Aorta (tissue), 5 donors: ENCODE measurements at regions not wholly inside any gene's neighbourhood (a gene's known extent, or its start where the extent isn't known, plus 50 kb on each side); places are given as distances from the start of the nearest gene placed in this dataset.

Experiments
- ATAC-seq: fragments of 200-7000 bp; cut with Tn5 transposase; one replicate; pipeline ENCODE4 v1.9.1; 2022; ENCODE audit warnings: moderate library complexity; ENCODE audit not compliant: low FRiP score
- DNase-seq, 2 donors: peaks; one replicate each; pipeline ENCODE4 v3.0.0-alpha.2; 2020
- H3K27ac ChIP-seq, 2 donors: one replicate each; pipeline ENCODE4 v1.5.1; 2013; ENCODE audit warnings: low read length in 2 of 2, mild to moderate bottlenecking in 2 of 2, moderate library complexity in 2 of 2, control low read depth in 1 of 2, inconsistent platforms in 1 of 2, low read depth in 1 of 2
- H3K27me3 ChIP-seq, 2 donors: one replicate each; pipeline ENCODE4 v1.6.1; 2013; ENCODE audit warnings: control low read depth in 1 of 2, low read length in 1 of 2, mild to moderate bottlenecking in 1 of 2, moderate library complexity in 1 of 2; ENCODE audit not compliant: insufficient read depth in 2 of 2, control insufficient read depth in 1 of 2
- H3K36me3 ChIP-seq, 2 donors: one replicate each; pipeline ENCODE4 v1.6.1; 2013; ENCODE audit warnings: control low read depth in 1 of 2, low read length in 1 of 2, mild to moderate bottlenecking in 1 of 2; ENCODE audit not compliant: insufficient read depth in 2 of 2, control insufficient read depth in 1 of 2
- H3K4me1 ChIP-seq, 2 donors: one replicate each; pipeline ENCODE4 v1.6.1; 2013; ENCODE audit warnings: low read length in 2 of 2, control low read depth in 1 of 2, mild to moderate bottlenecking in 1 of 2, moderate library complexity in 1 of 2; ENCODE audit not compliant: insufficient read depth in 2 of 2, control insufficient read depth in 1 of 2
- H3K4me3 ChIP-seq, 2 donors: one replicate each; pipeline ENCODE4 v1.5.1; 2013; ENCODE audit warnings: low read length in 2 of 2, control low read depth in 1 of 2, mild to moderate bottlenecking in 1 of 2
- H3K9me3 ChIP-seq: one replicate; pipeline ENCODE4 v1.6.1; 2013; ENCODE audit warnings: mild to moderate bottlenecking, low read length; ENCODE audit not compliant: control insufficient read depth
- WGBS, 2 donors: extraction: QIAGEN DNeasy Blood & Tissue Kit; methylation state at CpG; one replicate each; pipeline ENCODE4 v1.1.7; 2013; 5-methylcytosine and 5-hydroxymethylcytosine counted together
- intact Hi-C, 2 donors: fragments of 100-400 bp; cut with DNase I; formaldehyde crosslinking; loops; one replicate each; pipeline versions ENCODE4 v1.14.2 to v1.15.0; 2022
- donor health status: healthy with polysubstance abuse.
- donor health status: Bipolar disorder and iron deficiency.
- donor health status: DM: no; HTN: no; CAD: no.
- donor health status: DM: no; HTN: no; CAD: no.
- donor health status: DM: yes; HTN: yes; CAD: no.

GRCh38 chr15:31870328-31871165, 159.8 kb upstream of the CHRNA7 start, which contains the start of gene OTUD7A:
OTUD7A (minus strand) TSS chr15:31870673.
- Histone ChIP-seq H3K4me1 (no peaks in the 10 kb centered on the region), H3K4me3 (peak within 1 kb of the TSS; percentile 94 to 97), H3K27ac (no peak within 1 kb of the TSS), H3K36me3 (no peaks in the 10 kb centered on the region), H3K27me3 (no peaks in the 10 kb centered on the region), H3K9me3 (no peaks in the 10 kb centered on the region)
- WGBS, 2 donors, result 0 to 1% methylated on average over 34 to 122 of the region's 122 CpGs
- ATAC-seq, result peak; percentile 96
- intact Hi-C loops, result no loop called here
- DNase-seq, result peak; percentile 88 to 91

DNA sequence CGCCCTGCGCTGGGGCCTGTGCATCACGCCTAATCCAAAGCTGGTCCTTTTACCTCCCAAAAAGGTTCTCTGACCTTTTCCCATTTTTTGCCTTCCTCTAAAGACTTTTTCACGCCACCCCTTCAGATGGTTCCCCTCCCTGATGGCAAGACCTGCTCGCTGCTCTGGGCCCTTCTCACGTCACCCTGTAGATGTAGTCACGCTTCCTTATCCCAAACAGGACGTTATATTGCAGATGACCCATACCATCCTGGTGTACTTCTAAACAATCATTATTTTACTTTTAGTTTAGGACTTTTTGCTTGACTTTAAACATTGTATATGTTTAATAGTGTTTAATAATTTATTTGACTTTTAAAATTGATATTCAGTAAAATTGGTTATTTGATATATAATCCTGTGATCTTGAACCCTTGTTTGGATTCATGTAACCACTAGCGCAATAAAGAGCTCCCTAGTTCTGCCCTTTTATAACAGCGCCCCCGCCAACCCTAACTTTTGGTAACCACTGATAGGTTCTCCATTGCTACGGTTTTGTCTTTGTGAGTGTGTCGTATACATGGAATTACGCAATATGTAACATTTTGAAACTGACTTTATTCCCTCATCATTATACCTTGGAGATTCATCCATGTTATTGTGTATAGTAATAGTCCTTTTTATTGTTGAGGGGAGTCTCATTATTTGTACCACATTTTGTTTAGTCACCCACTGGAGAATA, 159.0 kb upstream of the CHRNA7 start:
- intact Hi-C loops, result no loop called here
- no peaks in the 10 kb centered on the region for H3K9me3 ChIP-seq
- no peaks in the 10 kb centered on the region for H3K27me3 ChIP-seq
- no peaks in the 10 kb centered on the region for H3K36me3 ChIP-seq
- ATAC-seq (peak; percentile 24), DNase-seq (no peak)
- H3K4me1 ChIP-seq, result no peaks in the 10 kb centered on the region
- no peak overlapping the region for H3K27ac ChIP-seq
- H3K4me3 ChIP-seq, result peak overlapping the region; percentile 94 to 97
- WGBS, 2 donors, result 44 to 47% methylated on average over 14 of the region's 14 CpGs

GRCh38 chr15:31871887-31872281, 158.4 kb upstream of the CHRNA7 start:
- H3K9me3 ChIP-seq, result no peaks in the 10 kb centered on the region
- intact Hi-C loops, result no loop called here
- DNase-seq, result no peak
- H3K4me1 ChIP-seq, result no peaks in the 10 kb centered on the region
- no peak overlapping the region for H3K4me3 ChIP-seq
- no peak for ATAC-seq
- H3K36me3 ChIP-seq, result no peaks in the 10 kb centered on the region
- H3K27ac ChIP-seq, result no peak overlapping the region
- H3K27me3 ChIP-seq, result no peaks in the 10 kb centered on the region
- 89 to 91% methylated on average over 6 of the region's 6 CpGs for WGBS, 2 donors

DNA sequence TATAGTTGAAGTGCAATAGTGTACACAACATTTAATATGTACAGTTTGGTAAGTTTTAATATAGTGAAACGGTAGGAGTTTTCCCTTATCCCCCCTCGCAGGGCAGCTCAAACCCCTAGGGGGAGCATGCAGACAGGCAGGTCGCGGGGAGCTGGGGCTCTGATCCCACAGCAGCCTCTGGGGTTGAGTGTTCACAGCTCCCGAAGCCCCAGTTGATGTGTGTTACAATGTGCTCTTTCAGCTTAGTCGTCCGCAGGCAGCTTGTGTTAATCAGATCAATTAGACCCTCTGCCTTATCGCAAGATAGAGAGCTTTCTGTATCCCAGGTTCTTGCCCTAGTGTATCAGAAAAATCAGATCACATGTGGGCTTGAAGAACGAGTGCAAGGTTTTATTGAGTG, 143.1 kb upstream of the CHRNA7 start:
- Histone ChIP-seq H3K4me3 (no peak overlapping the region), H3K4me1 (no peaks in the 10 kb centered on the region), H3K9me3 (peaks cover under 1% of the 10 kb centered on the region), H3K27ac (no peak overlapping the region), H3K36me3 (no peaks in the 10 kb centered on the region), H3K27me3 (no peaks in the 10 kb centered on the region)
- DNase-seq (no peak), ATAC-seq (no peak)
- intact Hi-C loops, result no loop called here
- WGBS, 2 donors, result 7 to 10% methylated on average over 9 of the region's 9 CpGs

DNA sequence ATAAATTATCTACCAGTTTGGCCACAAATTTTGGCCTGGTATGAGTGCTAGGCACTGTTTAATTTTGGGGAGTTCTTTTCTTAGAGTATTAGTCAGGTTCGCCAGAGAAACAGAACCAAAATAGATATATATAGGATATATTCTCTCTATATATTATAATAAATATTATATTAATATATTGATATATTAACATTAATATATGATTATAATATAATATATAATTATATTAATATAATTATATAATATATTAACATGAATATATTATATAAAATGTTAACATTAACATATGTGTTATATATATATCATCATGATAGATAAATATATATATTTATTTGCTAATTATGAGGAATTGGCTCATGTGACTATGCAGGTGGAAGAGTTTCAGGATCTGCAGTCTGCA, 137.8 kb upstream of the CHRNA7 start:
- Histone ChIP-seq H3K27me3 (no peaks in the 10 kb centered on the region), H3K9me3 (no peaks in the 10 kb centered on the region), H3K4me3 (no peak overlapping the region), H3K36me3 (no peaks in the 10 kb centered on the region), H3K4me1 (no peaks in the 10 kb centered on the region), H3K27ac (no peak overlapping the region)
- 93 to 97% methylated on average over 1 of the region's 1 CpG for WGBS, 2 donors
- ATAC-seq, result no peak
- intact Hi-C loops, result no loop called here
- no peak for DNase-seq

- no peak for ATAC-seq
- intact Hi-C loops, result no loop called here
- Histone ChIP-seq H3K27me3 (no peaks in the 10 kb centered on the region), H3K9me3 (no peaks in the 10 kb centered on the region), H3K4me1 (no peaks in the 10 kb centered on the region), H3K4me3 (no peak overlapping the region), H3K36me3 (no peaks in the 10 kb centered on the region), H3K27ac (no peak overlapping the region)
- 84 to 91% methylated on average over 6 of the region's 6 CpGs for WGBS, 2 donors
- DNase-seq, result no peak
Observed at GRCh38 chr15:31893780-31894179, 136.5 kb upstream of the CHRNA7 start.

DNA sequence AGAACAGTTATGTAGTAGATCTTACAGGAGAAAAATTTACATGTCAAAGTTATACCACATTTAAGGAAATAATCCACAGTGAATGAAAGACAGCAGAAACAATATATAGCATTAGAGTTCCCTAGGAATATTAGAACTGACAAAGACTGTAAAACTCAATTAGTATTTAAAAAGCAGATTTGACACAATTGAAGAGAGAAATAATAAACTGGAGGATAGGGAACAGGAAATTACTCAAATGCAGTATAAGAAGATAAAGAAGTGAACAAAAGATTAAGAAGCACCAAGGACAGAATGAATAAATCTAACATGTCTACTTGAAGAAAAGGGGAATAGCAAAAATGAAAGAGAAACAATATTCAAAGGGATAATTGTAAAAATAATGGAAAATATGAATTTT, 132.6 kb upstream of the CHRNA7 start:
- intact Hi-C loops, result no loop called here
- no peaks in the 10 kb centered on the region for H3K36me3 ChIP-seq
- peaks cover 1% of the 10 kb centered on the region for H3K9me3 ChIP-seq
- H3K27ac ChIP-seq, result no peak overlapping the region
- H3K4me3 ChIP-seq, result no peak overlapping the region
- no peaks in the 10 kb centered on the region for H3K27me3 ChIP-seq
- DNase-seq (no peak), ATAC-seq (no peak)
- no peaks in the 10 kb centered on the region for H3K4me1 ChIP-seq

DNA sequence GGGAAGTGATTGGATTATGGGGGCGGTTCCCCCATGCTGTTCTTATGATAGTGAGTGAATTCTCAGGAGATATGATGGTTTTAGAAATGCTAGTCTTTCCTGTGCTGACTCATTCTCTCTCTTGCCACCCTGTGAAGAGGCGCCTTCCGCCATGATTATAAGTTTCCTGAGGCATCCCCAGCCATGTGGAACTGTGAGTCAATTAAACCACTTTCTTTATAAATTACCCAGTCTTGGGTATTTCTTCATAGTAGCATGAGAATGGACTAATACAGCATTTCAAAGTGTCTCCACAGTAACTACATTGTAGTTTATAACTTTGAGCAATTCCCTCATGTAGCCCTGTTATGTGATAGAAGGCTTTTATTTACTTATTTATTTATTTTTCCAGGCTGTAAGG, 128.8 kb upstream of the CHRNA7 start:
- Histone ChIP-seq H3K4me3 (no peak overlapping the region), H3K9me3 (peaks cover 1% of the 10 kb centered on the region), H3K4me1 (no peaks in the 10 kb centered on the region), H3K27me3 (peaks cover 0 to 2% of the 10 kb centered on the region in 2 donors), H3K36me3 (no peaks in the 10 kb centered on the region), H3K27ac (no peak overlapping the region)
- no peak for ATAC-seq
- no peak for DNase-seq
- 84 to 86% methylated on average over 3 of the region's 3 CpGs for WGBS, 2 donors
- intact Hi-C loops, result no loop called here

DNA sequence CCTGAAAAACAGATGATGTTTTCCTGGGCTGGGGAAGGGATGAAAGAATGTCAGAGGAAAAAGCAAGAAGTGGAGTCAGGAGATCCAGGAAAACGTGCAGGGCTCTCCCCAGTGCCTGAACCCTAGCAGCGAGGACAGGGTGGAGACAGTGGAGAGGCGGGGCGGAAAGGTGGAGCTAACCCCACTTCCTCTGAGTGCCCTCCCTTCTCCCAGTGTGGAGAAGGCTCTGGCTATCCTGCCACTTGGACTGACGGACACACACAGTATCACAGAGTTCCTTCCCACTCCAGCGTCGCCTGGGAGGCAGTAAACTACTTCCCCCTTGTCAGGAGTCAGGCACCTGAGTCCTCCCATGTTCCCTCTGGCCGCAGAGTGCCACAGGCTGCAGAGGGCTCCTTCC, 125.3 kb upstream of the CHRNA7 start:
- H3K4me3 ChIP-seq, result no peak overlapping the region
- no peak for DNase-seq
- H3K9me3 ChIP-seq, result peaks cover 1% of the 10 kb centered on the region
- intact Hi-C loops, result no loop called here
- H3K27ac ChIP-seq, result no peak overlapping the region
- H3K27me3 ChIP-seq, result peaks cover 0 to 2% of the 10 kb centered on the region in 2 donors
- 17 to 19% methylated on average over 8 of the region's 8 CpGs for WGBS, 2 donors
- no peak for ATAC-seq
- no peaks in the 10 kb centered on the region for H3K4me1 ChIP-seq
- H3K36me3 ChIP-seq, result no peaks in the 10 kb centered on the region
